Left colon (tissue), 2 donors: ENCODE measurements at regions not wholly inside any gene's neighbourhood (a gene's known extent, or its start where the extent isn't known, plus 50 kb on each side); places are given as distances from the start of the nearest gene placed in this dataset.

Source experiments
- ATAC-seq: fragments of 200-7000 bp; cut with Tn5 transposase; one replicate; pipeline ENCODE4 v1.9.1; 2020; ENCODE audit warnings: mild to moderate bottlenecking, moderate library complexity
- DNase-seq, 2 donors: peaks; one replicate each; pipeline ENCODE4 v3.0.0-alpha.2; 2020
- intact Hi-C, 2 donors: fragments of 100-400 bp; cut with DNase I in 1 of 2; cut with micrococcal nuclease in 1 of 2; formaldehyde crosslinking; loops; one replicate each; pipeline versions ENCODE4 v1.11.2 to v1.14.0; 2022; cut with DNase I, micrococcal nuclease
- donor health status: DM: no; HTN: no; CAD: no.
- donor health status: DM: yes; HTN: yes; CAD: no.

DNA sequence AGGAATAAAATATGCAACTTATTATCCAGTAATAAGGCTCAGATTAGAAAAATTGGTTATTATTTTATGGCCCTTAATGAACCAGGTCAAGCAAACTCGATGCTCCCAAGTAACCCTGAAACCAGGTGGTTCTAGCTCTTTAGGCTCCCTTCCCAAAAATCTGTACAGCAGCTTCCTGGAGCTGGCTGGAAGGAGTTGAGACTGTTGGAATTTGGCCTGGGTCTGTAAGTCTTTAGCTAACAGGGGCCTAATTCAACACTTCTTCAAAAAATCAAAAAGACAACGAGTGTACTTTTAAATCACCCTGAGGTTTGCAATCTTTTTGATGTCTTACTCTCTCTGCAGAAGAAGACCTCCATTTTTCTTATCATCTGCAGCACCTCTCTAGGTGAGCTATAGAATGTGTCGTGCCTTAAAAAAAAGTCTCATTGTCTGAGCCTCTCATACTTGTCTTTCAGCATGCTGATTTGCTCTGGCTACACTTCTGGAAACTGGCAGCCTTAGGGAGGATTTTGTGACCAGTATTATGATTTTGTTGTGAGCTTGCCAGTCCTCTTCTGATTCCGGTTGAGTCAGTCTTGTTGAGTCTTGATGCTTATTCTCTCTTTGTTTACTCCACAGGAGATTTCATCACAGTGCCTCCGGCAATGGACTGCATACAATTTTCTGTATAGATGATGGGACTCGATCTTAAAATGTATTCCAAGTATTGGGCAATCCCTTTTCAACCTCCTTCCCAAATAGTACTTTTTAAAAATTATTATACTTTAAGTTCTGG is 235.0 kb upstream of the KBTBD8 start:
- intact Hi-C loops: no loop called here
- ATAC-seq: no peak
- DNase-seq: no peak

GRCh38 chr3:66778107-66778506 is 220.0 kb upstream of the KBTBD8 start:
- ATAC-seq: no peak
- intact Hi-C loops: no loop called here
- DNase-seq: no peak

- intact Hi-C loops: no loop called here
- no peak for ATAC-seq
- DNase-seq: no peak
Measured at GRCh38 chr3:66778777-66779176, 219.3 kb upstream of the KBTBD8 start.

- DNase-seq (no peak), ATAC-seq (peak; percentile 64)
- intact Hi-C loops: no loop called here
Measured at GRCh38 chr3:66785191-66785909, 212.8 kb upstream of the KBTBD8 start.

DNA sequence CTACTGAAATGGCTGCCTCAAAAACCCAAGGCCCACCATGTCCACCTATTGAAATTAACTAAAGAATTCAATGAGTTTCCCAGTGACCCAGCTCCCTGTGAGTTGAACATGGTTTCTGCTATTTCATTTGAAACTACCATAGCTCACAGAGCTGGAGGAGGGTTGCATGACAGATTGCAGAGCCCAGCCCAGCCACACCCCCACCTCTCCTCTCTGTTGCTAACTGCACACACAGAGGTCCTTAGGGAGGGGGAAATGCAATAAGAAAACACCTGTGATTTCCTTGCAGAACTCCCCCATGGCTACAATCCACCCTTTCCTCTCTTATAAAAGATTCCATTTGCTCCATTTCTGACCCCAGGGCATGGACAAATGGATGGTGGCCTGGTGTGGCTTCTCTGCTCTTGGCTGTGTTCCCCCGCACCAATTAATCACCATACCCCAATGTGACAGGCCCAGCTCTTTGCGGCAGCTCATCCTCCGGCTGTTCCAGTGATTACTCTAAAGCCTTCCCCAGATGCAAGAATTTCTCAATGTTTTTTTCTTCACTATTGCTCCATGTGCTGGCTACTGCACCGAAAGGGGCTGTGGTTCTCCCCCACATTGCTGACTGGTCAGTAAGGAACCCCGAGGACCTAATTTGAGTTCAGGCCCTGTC is 208.4 kb upstream of the KBTBD8 start:
- no peak for ATAC-seq
- no peak for DNase-seq
- intact Hi-C loops: no loop called here

- intact Hi-C loops: no loop called here
- ATAC-seq (no peak), DNase-seq (no peak)
Measured at GRCh38 chr3:66792086-66792485, 206.0 kb upstream of the KBTBD8 start.

DNA sequence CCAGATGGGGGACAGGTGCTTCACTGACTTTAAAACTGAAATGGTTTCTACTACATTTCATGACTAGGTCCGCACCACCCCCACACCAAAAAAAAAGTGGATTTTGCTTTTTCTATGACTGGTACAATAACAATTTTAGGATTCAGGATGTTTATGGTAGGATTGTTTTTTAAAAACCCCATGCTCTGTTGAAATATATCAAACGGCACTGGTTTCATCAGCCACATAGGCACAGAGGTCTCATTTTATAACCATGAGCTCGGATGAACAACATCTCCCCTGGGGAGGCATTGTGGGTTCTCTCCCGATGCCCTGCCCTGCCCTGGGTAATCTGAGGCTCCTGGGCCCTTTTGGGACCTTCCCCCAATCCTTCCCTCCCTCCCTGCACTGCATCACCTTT is 202.7 kb upstream of the KBTBD8 start:
- DNase-seq: no peak
- ATAC-seq: no peak
- intact Hi-C loops: no loop called here

- intact Hi-C loops: no loop called here
- ATAC-seq (no peak), DNase-seq (no peak)
Measured at GRCh38 chr3:66796343-66796742, 201.8 kb upstream of the KBTBD8 start.

- no peak for ATAC-seq
- intact Hi-C loops: no loop called here
- DNase-seq: no peak
Measured at GRCh38 chr3:66797889-66798560, 200.1 kb upstream of the KBTBD8 start.

- intact Hi-C loops: no loop called here
- ATAC-seq (no peak), DNase-seq (no peak)
Measured at GRCh38 chr3:66800941-66801545, 197.1 kb upstream of the KBTBD8 start.

- no peak for DNase-seq
- intact Hi-C loops: no loop called here
- ATAC-seq: no peak
Measured at GRCh38 chr3:66803206-66803605, 194.9 kb upstream of the KBTBD8 start.

DNA sequence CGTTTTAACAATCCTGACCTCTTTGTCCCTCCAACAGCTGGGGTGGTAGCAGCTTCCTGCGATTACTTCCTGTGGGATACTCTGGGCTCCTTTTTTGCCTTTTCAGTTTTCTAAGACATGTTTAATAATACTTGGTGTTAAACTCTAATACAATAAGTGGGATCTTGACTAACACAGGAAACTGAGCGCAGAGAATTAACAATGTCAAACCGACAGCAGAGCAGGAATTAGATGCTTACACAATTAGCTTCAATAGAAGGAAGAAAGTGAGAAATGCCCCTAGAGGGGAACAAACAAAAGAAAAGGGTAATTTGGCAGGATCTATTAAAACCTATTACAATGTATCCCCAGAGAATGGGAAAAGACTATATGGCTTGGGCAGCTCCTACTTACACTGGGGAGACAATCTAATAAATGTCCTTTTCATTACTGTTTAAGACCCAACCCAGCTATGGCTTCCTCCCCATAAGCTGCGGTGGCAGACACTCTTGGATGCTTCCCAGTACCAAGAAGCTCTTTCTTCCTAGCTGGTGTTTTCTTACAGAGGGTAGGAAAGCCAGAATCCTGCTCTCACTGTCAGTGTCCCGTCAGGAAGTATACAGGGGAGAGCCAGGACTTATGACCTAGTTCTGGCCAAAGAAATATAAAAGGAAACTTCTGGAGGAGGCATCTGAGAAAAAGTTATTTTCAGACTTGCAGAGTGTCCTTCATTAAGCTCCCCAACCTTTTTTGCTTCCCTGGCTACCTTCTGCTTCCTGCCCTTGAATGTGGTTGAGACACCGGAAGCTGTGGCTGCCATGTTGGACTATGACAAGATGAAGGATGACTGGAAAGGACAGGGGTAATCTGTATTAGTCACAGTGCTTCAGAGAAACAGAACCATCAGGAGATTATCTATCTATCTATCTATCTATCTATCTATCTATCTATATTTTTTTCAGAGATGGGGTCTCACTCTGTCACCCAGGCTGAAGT is 194.1 kb upstream of the KBTBD8 start:
- intact Hi-C loops: no loop called here
- ATAC-seq (no peak), DNase-seq (no peak)

GRCh38 chr3:66808891-66809594 is 189.1 kb upstream of the KBTBD8 start:
- DNase-seq (no peak), ATAC-seq (peak; percentile 91)
- intact Hi-C loops: no loop called here

- DNase-seq (no peak), ATAC-seq (peak; percentile 80)
- intact Hi-C loops: no loop called here
Measured at GRCh38 chr3:66809595-66809958, 188.5 kb upstream of the KBTBD8 start.

DNA sequence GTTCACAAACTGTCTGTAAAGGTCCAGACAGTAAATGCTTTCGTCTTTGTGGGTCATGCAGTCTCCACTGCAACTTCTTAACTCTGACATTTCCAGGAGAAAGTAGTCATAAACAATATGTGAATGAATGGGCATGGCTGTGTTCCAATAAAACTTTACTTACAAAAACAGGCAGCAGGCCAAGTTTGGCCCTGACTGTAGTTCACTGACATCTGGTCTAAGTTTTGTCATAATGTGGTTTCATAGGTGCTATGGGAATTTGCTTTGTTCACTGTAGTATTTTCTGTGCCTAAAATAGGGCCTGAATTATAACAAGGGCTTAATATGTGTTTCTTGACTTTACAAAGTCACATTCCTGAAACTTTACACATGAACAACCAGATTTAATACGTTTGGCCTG is 186.0 kb upstream of the KBTBD8 start:
- ATAC-seq (peak; percentile 34), DNase-seq (no peak)
- intact Hi-C loops: no loop called here

DNA sequence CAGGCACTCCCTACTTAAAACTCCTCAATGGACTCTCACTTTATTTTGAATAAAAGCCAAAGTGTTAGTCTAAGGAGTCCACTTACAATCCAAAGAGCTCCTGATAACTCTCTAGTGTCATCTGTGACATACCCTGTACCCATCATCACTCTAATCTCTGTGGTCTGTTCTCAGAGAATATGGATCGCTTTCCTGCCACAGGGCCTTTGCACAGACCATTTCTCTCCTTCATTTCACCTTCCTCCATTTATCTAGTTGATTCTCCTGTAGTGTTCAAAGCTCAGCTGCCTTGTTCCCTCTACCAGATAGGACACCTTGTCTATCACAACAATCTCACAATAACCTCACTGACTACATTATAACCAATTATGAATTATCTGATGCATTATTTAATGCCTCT is 185.4 kb upstream of the KBTBD8 start:
- intact Hi-C loops: no loop called here
- no peak for DNase-seq
- no peak for ATAC-seq

DNA sequence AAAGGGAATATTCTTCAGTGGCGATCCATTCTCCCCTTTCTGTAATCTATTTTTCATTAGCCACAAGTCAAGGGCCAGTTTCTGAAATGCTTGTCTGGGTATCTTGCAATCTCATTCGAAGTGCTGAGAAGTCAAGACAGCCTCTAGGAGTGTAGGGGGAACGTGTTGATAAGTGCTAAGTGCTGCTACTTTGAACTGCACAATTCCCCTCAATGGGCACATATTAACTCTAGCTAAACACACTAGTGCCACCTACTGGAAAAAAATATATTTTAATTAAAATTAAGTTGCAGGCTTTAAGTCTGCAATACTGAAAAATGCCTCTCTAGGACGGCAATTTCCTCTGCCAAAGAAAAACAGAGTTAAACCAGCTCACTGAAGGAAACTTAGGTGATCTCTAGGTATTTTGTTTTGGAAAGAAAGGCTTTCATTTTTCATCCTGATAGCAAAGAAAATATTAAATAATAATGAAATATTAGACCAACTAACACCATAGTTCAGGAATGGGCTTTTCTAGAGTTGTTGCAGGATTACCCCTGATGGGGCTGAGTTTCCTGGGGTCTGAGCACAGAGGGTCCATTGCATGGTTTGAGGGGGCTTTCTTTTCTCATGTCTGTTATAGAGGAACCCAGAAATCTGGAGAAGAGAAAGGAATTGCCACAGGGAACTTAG is 181.9 kb upstream of the KBTBD8 start:
- intact Hi-C loops: loop anchor here in 1 of 2 donors (2.0 to 5.0 kb wide), 2 partner anchors 409 to 539 kb away; no protein-coding TSS in a partner anchor
- no peak for DNase-seq
- peak; percentile 76 for ATAC-seq
